ENCODE measurements at regions not wholly inside any gene's neighbourhood (a gene's known extent, or its start where the extent isn't known, plus 50 kb on each side); places are given as distances from the start of the nearest gene placed in this dataset.

GRCh38 chr17:79413611-79414010 lies 197.2 kb downstream of the RBFOX3 start:
- Histone ChIP-seq H3K27me3 (peaks cover 0 to 87% of the 10 kb centered on the region in 2 donors), H3K27ac (no peak overlapping the region), H3K36me3 (no peaks in the 10 kb centered on the region), H3K4me1 (peaks cover 0 to 11% of the 10 kb centered on the region in 2 donors), H3K9me3 (no peaks in the 10 kb centered on the region), H3K4me3 (peak overlapping the region in 1 of 3 donors; percentile 5)
- TF ChIP-seq CTCF (IDR thresholded peaks at IDR 0.05) = no peak
- TF ChIP-seq POLR2AphosphoS5 (IDR thresholded peaks at IDR 0.05) = no peak
- no peak for TF ChIP-seq POLR2A (IDR thresholded peaks at IDR 0.05)
- peak in 1 of 2 donors; percentile 62 for DNase-seq (ENCODE audit: low spot score in 2 of 2)
- intact Hi-C loops (cut with DNase I; ENCODE audit: low total_unique reads) = no loop called here

DNA sequence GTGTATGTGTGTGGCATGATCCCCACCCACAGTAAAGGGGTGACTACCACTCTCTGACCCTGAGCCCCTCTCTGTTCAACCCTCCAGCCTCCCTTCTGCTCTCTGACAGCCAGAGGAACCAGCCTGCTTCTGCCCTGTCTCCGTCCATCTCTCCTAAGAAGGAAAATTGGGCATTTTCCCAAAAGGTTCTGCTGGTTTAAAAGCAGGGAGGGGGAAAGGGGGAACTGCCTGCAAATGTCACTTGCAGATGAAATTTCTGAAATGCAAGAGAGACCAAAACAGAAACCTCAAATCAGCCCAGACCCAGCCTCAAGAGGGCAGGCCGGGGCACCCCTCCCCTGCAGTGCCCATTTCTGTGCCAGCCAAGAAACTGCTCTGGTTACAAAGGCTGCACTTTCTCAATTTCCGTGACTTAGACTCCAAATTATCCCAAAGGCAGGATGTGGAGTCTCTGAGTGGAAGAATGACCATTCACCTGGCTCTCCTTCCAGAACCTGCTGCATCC lies 197.9 kb downstream of the RBFOX3 start:
- peaks cover 0 to 89% of the 10 kb centered on the region in 2 donors for H3K27me3 ChIP-seq
- no peak for TF ChIP-seq POLR2AphosphoS5 (IDR thresholded peaks at IDR 0.05)
- no peak for TF ChIP-seq POLR2A (IDR thresholded peaks at IDR 0.05)
- TF ChIP-seq CTCF (IDR thresholded peaks at IDR 0.05) = no peak
- intact Hi-C loops (cut with DNase I; ENCODE audit: low total_unique reads) = no loop called here

GRCh38 chr17:79412110-79412509 lies 198.7 kb downstream of the RBFOX3 start:
- H3K27me3 ChIP-seq = peaks cover 0 to 89% of the 10 kb centered on the region in 2 donors
- intact Hi-C loops (cut with DNase I; ENCODE audit: low total_unique reads) = no loop called here
- TF ChIP-seq POLR2AphosphoS5 (IDR thresholded peaks at IDR 0.05) (no peak), CTCF (IDR thresholded peaks at IDR 0.05) (no peak), POLR2A (IDR thresholded peaks at IDR 0.05) (no peak)

More for the DNA sequence above, 197.9 kb downstream of the RBFOX3 start:
- H3K9me3 ChIP-seq = no peaks in the 10 kb centered on the region
- H3K27ac ChIP-seq = no peak overlapping the region
- no peaks in the 10 kb centered on the region for H3K36me3 ChIP-seq
- DNase-seq (ENCODE audit: low spot score in 2 of 2) = no peak
- peaks cover 0 to 11% of the 10 kb centered on the region in 2 donors for H3K4me1 ChIP-seq
- no peak overlapping the region for H3K4me3 ChIP-seq

DNA sequence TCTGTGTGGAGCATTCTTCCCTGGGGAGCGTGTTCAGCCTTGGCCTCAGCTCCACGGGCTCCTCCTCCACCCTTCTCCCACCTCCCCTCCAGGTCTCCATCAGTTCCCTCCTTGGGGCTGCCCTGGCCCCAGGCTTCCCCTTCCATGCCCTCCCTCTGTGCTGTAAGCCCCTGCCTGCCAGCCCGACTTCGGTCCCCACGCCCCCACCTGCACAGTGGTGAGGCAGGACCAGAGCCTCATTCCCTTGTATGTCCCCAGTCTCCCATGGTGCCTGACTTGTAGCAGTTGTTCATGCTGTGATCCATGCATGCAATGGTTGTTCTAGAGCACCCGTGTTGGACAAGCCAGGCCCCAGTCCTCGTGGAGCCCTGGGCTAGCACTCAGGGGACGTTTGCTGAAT lies 199.4 kb downstream of the RBFOX3 start:
- H3K9me3 ChIP-seq = no peaks in the 10 kb centered on the region
- intact Hi-C loops (cut with DNase I; ENCODE audit: low total_unique reads) = no loop called here
- H3K27me3 ChIP-seq = peaks cover 0 to 89% of the 10 kb centered on the region in 2 donors
- no peak for TF ChIP-seq POLR2A (IDR thresholded peaks at IDR 0.05)
- no peak for TF ChIP-seq POLR2AphosphoS5 (IDR thresholded peaks at IDR 0.05)
- no peak for TF ChIP-seq CTCF (IDR thresholded peaks at IDR 0.05)
- H3K4me3 ChIP-seq = no peak overlapping the region
- H3K27ac ChIP-seq = no peak overlapping the region
- H3K4me1 ChIP-seq = peaks cover 0 to 11% of the 10 kb centered on the region in 2 donors
- no peaks in the 10 kb centered on the region for H3K36me3 ChIP-seq
- DNase-seq (ENCODE audit: low spot score in 2 of 2) = no peak

More at GRCh38 chr17:79412110-79412509, 198.7 kb downstream of the RBFOX3 start:
- no peak overlapping the region for H3K4me3 ChIP-seq
- H3K9me3 ChIP-seq = no peaks in the 10 kb centered on the region
- H3K27ac ChIP-seq = no peak overlapping the region
- DNase-seq (ENCODE audit: low spot score in 2 of 2) = no peak
- peaks cover 0 to 11% of the 10 kb centered on the region in 2 donors for H3K4me1 ChIP-seq
- no peaks in the 10 kb centered on the region for H3K36me3 ChIP-seq

- H3K4me3 ChIP-seq = no peak overlapping the region
- H3K36me3 ChIP-seq = no peaks in the 10 kb centered on the region
- no peak overlapping the region for H3K27ac ChIP-seq
- H3K9me3 ChIP-seq = no peaks in the 10 kb centered on the region
- H3K27me3 ChIP-seq = peaks cover 0 to 89% of the 10 kb centered on the region in 2 donors
- intact Hi-C loops (cut with DNase I; ENCODE audit: low total_unique reads) = no loop called here
- no peak for DNase-seq (ENCODE audit: low spot score in 2 of 2)
- TF ChIP-seq POLR2AphosphoS5 (IDR thresholded peaks at IDR 0.05) (no peak), CTCF (IDR thresholded peaks at IDR 0.05) (no peak), POLR2A (IDR thresholded peaks at IDR 0.05) (no peak)
- H3K4me1 ChIP-seq = peaks cover 0 to 11% of the 10 kb centered on the region in 2 donors
These were observed 200.2 kb downstream of the RBFOX3 start for GRCh38 chr17:79410681-79411080.

Measured in breast epithelium (tissue), 4 donors.